K562 (cell line): ENCODE measurements at regions not wholly inside any gene's neighbourhood (a gene's known extent, or its start where the extent isn't known, plus 50 kb on each side); places are given as distances from the start of the nearest gene placed in this dataset.

Experiments used
- ATAC-seq: fragments of 200-7000 bp; cut with Tn5 transposase; 3 replicates; pipeline ENCODE4 v1.9.1; 2020; ENCODE audit warnings: moderate library complexity
- BruUV-seq: library from RNA; stranded (reverse); fragments of 400-500 nt; replicated peaks from 2 replicates; lab custom pipeline; 2021; lab: Mats Ljungman, UMichigan
- CTCF ChIA-PET: fragments of 300-600 bp; formaldehyde crosslinking; extraction: SDS; loops from one replicate; lab custom pipeline; 2021; ENCODE audit warnings: low intra/inter-chr PET ratio; lab: Yijun Ruan, JAX
- POLR2A ChIA-PET: fragments of 300-600, 350-650 bp; sonication (Branson Sonifier 250); formaldehyde crosslinking; extraction: SDS; loops from one replicate; lab custom pipeline; 2021; ENCODE audit warnings: antibody characterized with exemption, inconsistent platforms; lab: Yijun Ruan, JAX
- DNase-seq, 4 experiments: peaks; one replicate each; pipeline versions ENCODE4 v3.0.0 to v3.0.0-alpha.2; 2011 to 2018; ENCODE audit warnings: low spot score in 3 of 4, mixed read lengths in 3 of 4; ENCODE audit errors: extremely low read depth in 1 of 4
- FAIRE-seq: peaks from 2 replicates; lab custom pipeline; 2011; peaks lifted over from hg19 to GRCh38; lab: Jason Lieb, UNC
- H2AFZ ChIP-seq: 2 replicates; pipeline ENCODE4 v1.6.0; 2011; ENCODE audit warnings: low read depth, low read length, control low read depth, inconsistent platforms
- H3K27ac ChIP-seq: fragments of 200-600 bp; 3 replicates; pipeline ENCODE4 v1.8.0; 2011; ENCODE audit warnings: low read depth, mild to moderate bottlenecking, control low read depth, inconsistent platforms, low read length, moderate library complexity, mixed read lengths; ENCODE audit errors: extremely low read depth
- H3K27me3 ChIP-seq, 2 experiments: fragments of 300-600 bp in 1 of 2; 2 replicates in 1 of 2; 3 replicates in 1 of 2; pipeline versions ENCODE4 v1.6.0 to v1.8.0; 2011; ENCODE audit warnings: inconsistent platforms in 2 of 2, low read length in 2 of 2, mild to moderate bottlenecking in 1 of 2, mixed read lengths in 1 of 2, moderate library complexity in 1 of 2; ENCODE audit not compliant: control insufficient read depth in 2 of 2, insufficient read depth in 2 of 2
- H3K36me3 ChIP-seq: fragments of 300-600 bp; 3 replicates; pipeline ENCODE4 v1.8.0; 2011; ENCODE audit warnings: mild to moderate bottlenecking, low read length, inconsistent platforms; ENCODE audit not compliant: control insufficient read depth, insufficient read depth
- H3K4me1 ChIP-seq, 2 experiments: fragments of 200-600 bp in 1 of 2; replicated peaks in 1 of 2; 2 replicates in 1 of 2; 3 replicates in 1 of 2; pipeline versions ENCODE4 v1.5.1 to v1.8.0; 2011; ENCODE audit warnings: inconsistent platforms in 2 of 2, low read length in 2 of 2, mild to moderate bottlenecking in 1 of 2, mixed read lengths in 1 of 2, moderate library complexity in 1 of 2; ENCODE audit not compliant: control insufficient read depth in 2 of 2, insufficient read depth in 2 of 2
- H3K4me2 ChIP-seq: 2 replicates; pipeline ENCODE4 v1.6.1; 2011; ENCODE audit warnings: low read length, control low read depth, inconsistent platforms, mixed read lengths; ENCODE audit not compliant: insufficient read depth
- H3K4me3 ChIP-seq: fragments of 200-600 bp; sonication (generic), shearing (Covaris generic); 2 replicates; pipeline ENCODE4 v1.5.1; 2016; ENCODE audit warnings: control low read depth, inconsistent platforms
- H3K79me2 ChIP-seq: fragments of 200-600 bp; 3 replicates; pipeline ENCODE4 v1.8.0; 2011; ENCODE audit warnings: low read length, inconsistent platforms; ENCODE audit not compliant: control insufficient read depth, insufficient read depth
- H3K9ac ChIP-seq, 2 experiments: 2 replicates each; pipeline versions ENCODE4 v1.6.0 to v1.6.1; 2011; ENCODE audit warnings: low read depth in 2 of 2, low read length in 2 of 2, control low read depth in 1 of 2, inconsistent platforms in 1 of 2, mild to moderate bottlenecking in 1 of 2, mixed read lengths in 1 of 2; ENCODE audit not compliant: insufficient read depth in 1 of 2
- H3K9me1 ChIP-seq: one replicate; pipeline ENCODE4 v1.6.0; 2011; ENCODE audit warnings: inconsistent platforms, mild to moderate bottlenecking, low read length, moderate library complexity; ENCODE audit not compliant: control insufficient read depth, insufficient read depth
- H3K9me3 ChIP-seq: replicated peaks from 2 replicates; pipeline ENCODE4 v1.5.1; 2011; ENCODE audit warnings: low read depth, low read length, inconsistent platforms; ENCODE audit not compliant: control insufficient read depth, insufficient read depth
- H4K20me1 ChIP-seq: replicated peaks from 2 replicates; pipeline ENCODE4 v1.6.1; 2011; ENCODE audit warnings: low read length, inconsistent platforms, mixed read lengths; ENCODE audit not compliant: control insufficient read depth, insufficient read depth
- DIDO1 ChIP-seq: fragments of 450-650 bp; IDR thresholded peaks from 2 replicates; pipeline ENCODE4 v1.6.1; 2016; ENCODE audit warnings: low read depth, missing biosample characterization, missing genetic modification characterization
- DPF2 ChIP-seq: fragments of 450-650 bp; IDR thresholded peaks from 2 replicates; pipeline ENCODE4 v1.6.1; 2016
- FOXJ3 ChIP-seq: sonication (generic); formaldehyde crosslinking; IDR thresholded peaks from 2 replicates; pipeline ENCODE4 v1.4.0; 2020; ENCODE audit warnings: mild to moderate bottlenecking, missing genetic modification reagents
- GABPA ChIP-seq: fragments of 200-800 bp; sonication (Bioruptor generic); conservative IDR thresholded peaks from 2 replicates; pipeline ENCODE4 v1.6.1; 2016; ENCODE audit warnings: low read depth, missing genetic modification characterization, missing compliant biosample characterization
- KAT2B ChIP-seq: IDR thresholded peaks from one replicate; pipeline ENCODE4 v1.6.1; 2012; ENCODE audit warnings: low read depth, mild to moderate bottlenecking, control low read depth, inconsistent platforms, low read length, moderate library complexity
- KDM1A ChIP-seq, 2 experiments: fragments of 450-650 bp; IDR thresholded peaks; 2 replicates each; pipeline ENCODE4 v1.6.1; 2016; ENCODE audit warnings: mild to moderate bottlenecking in 2 of 2
- NELFE ChIP-seq: IDR thresholded peaks from 2 replicates; pipeline ENCODE4 v1.6.1; 2011; ENCODE audit warnings: mild to moderate bottlenecking; ENCODE audit not compliant: insufficient read depth, insufficient read length
- RFX7 ChIP-seq: fragments of 250-450 bp; sonication (Bioruptor Pico); IDR thresholded peaks from 2 replicates; pipeline ENCODE4 v1.5.1; 2021; ENCODE audit warnings: mild to moderate bottlenecking
- SPI1 ChIP-seq: IDR thresholded peaks from 2 replicates; pipeline ENCODE4 v1.6.1; 2011; ENCODE audit warnings: low read depth, low read length, control low read depth, borderline replicate concordance
- XRCC3 ChIP-seq: fragments of 450-650 bp; IDR thresholded peaks from 2 replicates; pipeline ENCODE4 v1.6.1; 2017; ENCODE audit warnings: mild to moderate bottlenecking, moderate library complexity
- ZNF143 ChIP-seq: sonication (generic); formaldehyde crosslinking; IDR thresholded peaks from 2 replicates; pipeline ENCODE4 v1.9.0; 2022; ENCODE audit warnings: mild to moderate bottlenecking, missing genetic modification reagents
- ZNF274 ChIP-seq: IDR thresholded peaks from 2 replicates; pipeline ENCODE4 v1.6.1; 2011; ENCODE audit warnings: low read depth, mild to moderate bottlenecking, low read length, moderate library complexity, borderline replicate concordance
- ZNF444 ChIP-seq: fragments of 250-450 bp; sonication (Bioruptor Pico); IDR thresholded peaks from 2 replicates; pipeline ENCODE4 v1.4.0; 2020; ENCODE audit warnings: mild to moderate bottlenecking, moderate library complexity
- ZNF551 ChIP-seq: fragments of 250-450 bp; sonication (Bioruptor Pico); IDR thresholded peaks from 2 replicates; pipeline ENCODE4 v1.5.0; 2021; ENCODE audit warnings: mild to moderate bottlenecking, moderate library complexity
- ZNF717 ChIP-seq: fragments of 250-450 bp; sonication (Bioruptor Pico); IDR thresholded peaks from 2 replicates; pipeline ENCODE4 v1.5.0; 2021
- WGBS: fragments of 100-300 bp; shearing (Covaris generic); methylation state at CpG from one replicate; pipeline ENCODE4 v1.1.6; 2016; ENCODE audit warnings: low coverage, mixed read lengths; ENCODE audit not compliant: insufficient coverage; ENCODE audit errors: missing lambda C conversion rate; 5-methylcytosine and 5-hydroxymethylcytosine counted together
- in situ Hi-C: fragments of 300-500 bp; cut with MboI; formaldehyde crosslinking; loops from 4 replicates; pipeline ENCODE4 v1.15.0; 2018; ENCODE audit warnings: inconsistent platforms, mixed read lengths
- intact Hi-C: fragments of 100-400 bp; cut with micrococcal nuclease; formaldehyde crosslinking; loops from 2 replicates; pipeline ENCODE4 v1.14.2; 2022
- TF ChIP-seq, protein P1 (sequence below): sonication (generic); formaldehyde crosslinking; IDR thresholded peaks from 2 replicates; pipeline ENCODE4 v1.8.0; 2022; ENCODE audit warnings: mild to moderate bottlenecking, missing genetic modification reagents
- TF ChIP-seq, protein P2 (sequence below), 2 experiments: IDR thresholded peaks; 2 replicates each; pipeline ENCODE4 v1.6.1; 2011; ENCODE audit warnings: borderline replicate concordance in 1 of 2, control low read depth in 1 of 2, low read depth in 1 of 2, low read length in 1 of 2, mild to moderate bottlenecking in 1 of 2, mixed read lengths in 1 of 2, moderate library complexity in 1 of 2; ENCODE audit not compliant: insufficient read depth in 1 of 2, insufficient read length in 1 of 2, poor library complexity in 1 of 2, severe bottlenecking in 1 of 2; ENCODE audit errors: extremely low read depth in 1 of 2
- TF ChIP-seq, protein P3 (sequence below): sonication (generic); formaldehyde crosslinking; IDR thresholded peaks from 2 replicates; pipeline ENCODE4 v1.8.0; 2022; ENCODE audit warnings: mild to moderate bottlenecking, missing genetic modification reagents
- TF ChIP-seq, protein P4 (sequence below): IDR thresholded peaks from 3 replicates; pipeline ENCODE4 v1.6.1; 2011; ENCODE audit warnings: borderline replicate concordance, mild to moderate bottlenecking, moderate library complexity; ENCODE audit not compliant: insufficient read length; ENCODE audit errors: extremely low read depth

DNA sequence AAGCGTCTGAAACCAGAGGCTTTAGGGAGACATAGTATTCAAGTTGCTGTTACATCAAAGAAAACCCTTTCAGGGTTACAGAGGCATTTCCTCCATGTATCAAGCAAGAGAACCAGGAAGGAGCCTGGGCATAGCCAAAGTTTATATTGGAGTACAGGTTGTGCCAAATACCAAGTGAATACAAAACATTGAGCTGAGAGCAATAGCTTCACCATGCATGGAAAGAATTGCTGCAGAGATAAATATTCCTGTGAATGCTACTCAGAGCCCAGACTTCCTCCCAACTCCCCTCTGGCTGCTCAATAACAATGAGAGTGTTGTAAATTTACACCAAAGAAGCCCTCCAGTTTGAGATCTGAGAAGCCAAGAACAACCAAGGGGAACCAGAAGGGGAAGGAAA is 618.9 kb downstream of the DHX35 start (continued):
- TF ChIP-seq, protein P1, sequence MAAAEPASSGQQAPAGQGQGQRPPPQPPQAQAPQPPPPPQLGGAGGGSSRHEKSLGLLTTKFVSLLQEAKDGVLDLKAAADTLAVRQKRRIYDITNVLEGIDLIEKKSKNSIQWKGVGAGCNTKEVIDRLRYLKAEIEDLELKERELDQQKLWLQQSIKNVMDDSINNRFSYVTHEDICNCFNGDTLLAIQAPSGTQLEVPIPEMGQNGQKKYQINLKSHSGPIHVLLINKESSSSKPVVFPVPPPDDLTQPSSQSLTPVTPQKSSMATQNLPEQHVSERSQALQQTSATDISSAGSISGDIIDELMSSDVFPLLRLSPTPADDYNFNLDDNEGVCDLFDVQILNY (CRISPR knock-in tag): no peak
- TF ChIP-seq ZNF717 (CRISPR knock-in tag) (no peak), ZNF143 (CRISPR knock-in tag) (no peak), DIDO1 (tag) (no peak)
- TF ChIP-seq, protein P2, sequence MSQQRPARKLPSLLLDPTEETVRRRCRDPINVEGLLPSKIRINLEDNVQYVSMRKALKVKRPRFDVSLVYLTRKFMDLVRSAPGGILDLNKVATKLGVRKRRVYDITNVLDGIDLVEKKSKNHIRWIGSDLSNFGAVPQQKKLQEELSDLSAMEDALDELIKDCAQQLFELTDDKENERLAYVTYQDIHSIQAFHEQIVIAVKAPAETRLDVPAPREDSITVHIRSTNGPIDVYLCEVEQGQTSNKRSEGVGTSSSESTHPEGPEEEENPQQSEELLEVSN (IDR thresholded peaks at IDR 0.05; ENCODE audit: borderline replicate concordance in 1 of 2, extremely low read depth in 1 of 2, insufficient read depth in 1 of 2, insufficient read length in 1 of 2, low read depth in 1 of 2, low read length in 1 of 2, poor library complexity in 1 of 2, severe bottlenecking in 1 of 2): no peak

DNA sequence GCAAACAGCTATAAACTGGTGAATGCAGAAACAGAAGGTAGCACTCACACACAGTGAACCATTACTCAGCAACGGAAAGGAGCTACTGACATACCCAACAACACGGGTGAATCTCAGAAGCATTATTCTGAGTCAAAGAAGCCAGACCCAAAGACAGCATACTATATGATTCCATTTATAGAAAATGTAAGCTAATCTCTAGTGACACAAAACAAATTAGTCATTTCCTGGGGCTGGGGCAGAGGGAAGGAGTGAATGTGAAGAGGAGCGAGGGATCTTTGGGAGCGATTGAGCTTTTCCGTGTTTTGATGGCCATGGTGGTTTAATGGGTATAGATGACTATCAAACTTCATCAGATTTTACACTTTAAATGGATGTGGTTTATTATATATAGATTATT is 614.6 kb downstream of the DHX35 start:
- H4K20me1 ChIP-seq: no peaks in the 10 kb centered on the region
- BruUV-seq: no TSS peak
- no peak overlapping the region for H2AFZ ChIP-seq
- H3K27me3 ChIP-seq: no peaks in the 10 kb centered on the region
- CTCF ChIA-PET: no interaction called here
- no peak for DNase-seq
- ATAC-seq: no peak
- H3K9me3 ChIP-seq: no peaks in the 10 kb centered on the region
- no peak overlapping the region for H3K9ac ChIP-seq
- WGBS: 1% methylated on average over 5 of the region's 5 CpGs
- POLR2A ChIA-PET: no interaction called here
- H3K27ac ChIP-seq: no peak overlapping the region
- no peak for FAIRE-seq
- H3K4me2 ChIP-seq: no peak overlapping the region
- H3K36me3 ChIP-seq: no peaks in the 10 kb centered on the region
- H3K4me3 ChIP-seq: no peak overlapping the region
- no peaks in the 10 kb centered on the region for H3K9me1 ChIP-seq
- intact Hi-C loops (no loop called here), in situ Hi-C loops (no loop called here)
- H3K79me2 ChIP-seq: no peaks in the 10 kb centered on the region
- H3K4me1 ChIP-seq: no peaks in the 10 kb centered on the region
- TF ChIP-seq ZNF551 (CRISPR knock-in tag) (no peak), GABPA (tag) (no peak), ZNF274 (no peak), NELFE (no peak), DPF2 (no peak), SPI1 (no peak), KAT2B (no peak), ZNF444 (CRISPR knock-in tag) (no peak), KDM1A (IDR thresholded peaks at IDR 0.05) (no peak), FOXJ3 (CRISPR knock-in tag) (no peak), XRCC3 (no peak), RFX7 (CRISPR knock-in tag) (no peak)
- TF ChIP-seq, protein P3, sequence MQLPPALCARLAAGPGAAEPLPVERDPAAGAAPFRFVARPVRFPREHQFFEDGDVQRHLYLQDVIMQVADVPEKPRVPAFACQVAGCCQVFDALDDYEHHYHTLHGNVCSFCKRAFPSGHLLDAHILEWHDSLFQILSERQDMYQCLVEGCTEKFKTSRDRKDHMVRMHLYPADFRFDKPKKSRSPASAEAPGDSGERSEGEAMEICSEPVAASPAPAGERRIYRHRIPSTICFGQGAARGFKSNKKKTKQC: no peak
- TF ChIP-seq, protein P4, sequence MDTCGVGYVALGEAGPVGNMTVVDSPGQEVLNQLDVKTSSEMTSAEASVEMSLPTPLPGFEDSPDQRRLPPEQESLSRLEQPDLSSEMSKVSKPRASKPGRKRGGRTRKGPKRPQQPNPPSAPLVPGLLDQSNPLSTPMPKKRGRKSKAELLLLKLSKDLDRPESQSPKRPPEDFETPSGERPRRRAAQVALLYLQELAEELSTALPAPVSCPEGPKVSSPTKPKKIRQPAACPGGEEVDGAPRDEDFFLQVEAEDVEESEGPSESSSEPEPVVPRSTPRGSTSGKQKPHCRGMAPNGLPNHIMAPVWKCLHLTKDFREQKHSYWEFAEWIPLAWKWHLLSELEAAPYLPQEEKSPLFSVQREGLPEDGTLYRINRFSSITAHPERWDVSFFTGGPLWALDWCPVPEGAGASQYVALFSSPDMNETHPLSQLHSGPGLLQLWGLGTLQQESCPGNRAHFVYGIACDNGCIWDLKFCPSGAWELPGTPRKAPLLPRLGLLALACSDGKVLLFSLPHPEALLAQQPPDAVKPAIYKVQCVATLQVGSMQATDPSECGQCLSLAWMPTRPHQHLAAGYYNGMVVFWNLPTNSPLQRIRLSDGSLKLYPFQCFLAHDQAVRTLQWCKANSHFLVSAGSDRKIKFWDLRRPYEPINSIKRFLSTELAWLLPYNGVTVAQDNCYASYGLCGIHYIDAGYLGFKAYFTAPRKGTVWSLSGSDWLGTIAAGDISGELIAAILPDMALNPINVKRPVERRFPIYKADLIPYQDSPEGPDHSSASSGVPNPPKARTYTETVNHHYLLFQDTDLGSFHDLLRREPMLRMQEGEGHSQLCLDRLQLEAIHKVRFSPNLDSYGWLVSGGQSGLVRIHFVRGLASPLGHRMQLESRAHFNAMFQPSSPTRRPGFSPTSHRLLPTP: no peak
